NOMO-1 (cell line): ENCODE measurements at regions not wholly inside any gene's neighbourhood (a gene's known extent, or its start where the extent isn't known, plus 50 kb on each side); places are given as distances from the start of the nearest gene placed in this dataset.
"Not testable (repeated sequence)": the region's sequence is repeated elsewhere in the genome, so short reads cannot be mapped to it uniquely, and the experiment has no call there.

Experiments used
- DNase-seq, 2 experiments: peaks; one replicate each; lab custom pipeline; 2025; ENCODE audit not compliant: unreplicated experiment in 2 of 2; lab: John Stamatoyannopoulos, UW

- not testable (repeated sequence) for DNase-seq
Measured at GRCh38 chr2:113386780-113387433, 50.6 kb upstream of the ZNG1B start.

- DNase-seq, result not testable (repeated sequence)
Measured at GRCh38 chr2:113379621-113380020, 57.9 kb upstream of the ZNG1B start.

GRCh38 chr2:113376913-113377445, 60.5 kb upstream of the ZNG1B start:
- no peak for DNase-seq

GRCh38 chr2:113376253-113376912, 61.1 kb upstream of the ZNG1B start:
- no peak for DNase-seq

GRCh38 chr2:113374857-113375256, 62.6 kb upstream of the ZNG1B start:
- not testable (repeated sequence) for DNase-seq

GRCh38 chr2:113372258-113372834, 65.1 kb upstream of the ZNG1B start:
- not testable (repeated sequence) for DNase-seq

- DNase-seq, result no peak
Measured at GRCh38 chr2:113370478-113371091, 66.9 kb upstream of the ZNG1B start.

GRCh38 chr2:113370030-113370429, 67.5 kb upstream of the ZNG1B start:
- no peak for DNase-seq

- not testable (repeated sequence) for DNase-seq
Measured at GRCh38 chr2:113368581-113368980, 68.9 kb upstream of the ZNG1B start.

GRCh38 chr2:113366821-113367220, 70.7 kb upstream of the ZNG1B start:
- not testable (repeated sequence) for DNase-seq

GRCh38 chr2:113365791-113366190, 71.7 kb upstream of the ZNG1B start:
- peak; percentile 63 to 76 for DNase-seq

- DNase-seq, result not testable (repeated sequence)
Measured at GRCh38 chr2:113365290-113365689, 72.2 kb upstream of the ZNG1B start.

- DNase-seq, result no peak
Measured at GRCh38 chr2:113361051-113361450, 76.4 kb upstream of the ZNG1B start.

- no peak for DNase-seq
Measured at GRCh38 chr2:113357071-113357470, 78.3 kb upstream of the PAX8 start.

- DNase-seq, result not testable (repeated sequence)
Measured at GRCh38 chr2:113356284-113356683, 77.6 kb upstream of the PAX8 start.

GRCh38 chr2:113355339-113356015, 76.8 kb upstream of the PAX8 start:
- not testable (repeated sequence) for DNase-seq

GRCh38 chr2:113351375-113352355, 72.9 kb upstream of the PAX8 start:
- peak in 1 of 2 experiments; percentile 4 for DNase-seq

GRCh38 chr2:113343800-113344199, 65.1 kb upstream of the PAX8 start:
- not testable (repeated sequence) for DNase-seq

- peak; percentile 66 to 83 for DNase-seq
Measured at GRCh38 chr2:113342650-113343049, 63.9 kb upstream of the PAX8 start.

GRCh38 chr2:113341870-113342253, 63.1 kb upstream of the PAX8 start:
- not testable (repeated sequence) for DNase-seq
